A673 (cell line): ENCODE measurements at regions not wholly inside any gene's neighbourhood (a gene's known extent, or its start where the extent isn't known, plus 50 kb on each side); places are given as distances from the start of the nearest gene placed in this dataset.

Experiments
- EZH2 ChIP-seq: fragments of 200-600 bp; sonication (generic); IDR thresholded peaks from 2 replicates; pipeline ENCODE4 v1.6.1; 2017; ENCODE audit warnings: borderline replicate concordance, low read depth, mild to moderate bottlenecking, mixed read lengths, antibody characterized with exemption, low read length; ENCODE audit not compliant: poor library complexity, severe bottlenecking
- TF ChIP-seq, protein P1 (sequence below): fragments of 300-800, 200-600 bp; sonication (generic); conservative IDR thresholded peaks from 2 replicates; pipeline ENCODE4 v1.5.1; 2017; ENCODE audit warnings: low read depth, mild to moderate bottlenecking, antibody characterized with exemption, low read length, moderate library complexity, mixed read lengths

GRCh38 chr2:120938045-120938771 lies 202.5 kb downstream of the GLI2 start:
- TF ChIP-seq, protein P1, sequence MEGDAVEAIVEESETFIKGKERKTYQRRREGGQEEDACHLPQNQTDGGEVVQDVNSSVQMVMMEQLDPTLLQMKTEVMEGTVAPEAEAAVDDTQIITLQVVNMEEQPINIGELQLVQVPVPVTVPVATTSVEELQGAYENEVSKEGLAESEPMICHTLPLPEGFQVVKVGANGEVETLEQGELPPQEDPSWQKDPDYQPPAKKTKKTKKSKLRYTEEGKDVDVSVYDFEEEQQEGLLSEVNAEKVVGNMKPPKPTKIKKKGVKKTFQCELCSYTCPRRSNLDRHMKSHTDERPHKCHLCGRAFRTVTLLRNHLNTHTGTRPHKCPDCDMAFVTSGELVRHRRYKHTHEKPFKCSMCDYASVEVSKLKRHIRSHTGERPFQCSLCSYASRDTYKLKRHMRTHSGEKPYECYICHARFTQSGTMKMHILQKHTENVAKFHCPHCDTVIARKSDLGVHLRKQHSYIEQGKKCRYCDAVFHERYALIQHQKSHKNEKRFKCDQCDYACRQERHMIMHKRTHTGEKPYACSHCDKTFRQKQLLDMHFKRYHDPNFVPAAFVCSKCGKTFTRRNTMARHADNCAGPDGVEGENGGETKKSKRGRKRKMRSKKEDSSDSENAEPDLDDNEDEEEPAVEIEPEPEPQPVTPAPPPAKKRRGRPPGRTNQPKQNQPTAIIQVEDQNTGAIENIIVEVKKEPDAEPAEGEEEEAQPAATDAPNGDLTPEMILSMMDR: no peak
- TF ChIP-seq EZH2: no peak
